ENCODE measurements at regions not wholly inside any gene's neighbourhood (a gene's known extent, or its start where the extent isn't known, plus 50 kb on each side); places are given as distances from the start of the nearest gene placed in this dataset.
"Not testable (repeated sequence)": the region's sequence is repeated elsewhere in the genome, so short reads cannot be mapped to it uniquely, and the experiment has no call there.

- Histone ChIP-seq H3K9me3 (ENCODE audit: control insufficient read depth in 2 of 3, low read length in 3 of 3) (no peaks in the 10 kb centered on the region), H3K4me1 (ENCODE audit: control insufficient read depth in 2 of 2, insufficient read depth in 2 of 2, low read length in 2 of 2) (no peaks in the 10 kb centered on the region), H3K27ac (ENCODE audit: low read depth, low read length) (no peak overlapping the region), H3K36me3 (ENCODE audit: control insufficient read depth in 2 of 3, insufficient read depth in 3 of 3, low read length in 3 of 3) (no peaks in the 10 kb centered on the region), H3K4me3 (ENCODE audit: low read length) (no peak overlapping the region), H3K27me3 (ENCODE audit: control insufficient read depth in 2 of 2, insufficient read depth in 2 of 2, low read length in 2 of 2) (no peaks in the 10 kb centered on the region)
- Mint-ChIP-seq H3K27me3 (peaks cover 0 to 17% (median 0%) of the 10 kb centered on the region in 5 donors), H3K4me3 (no peak overlapping the region), H3K36me3 (no peaks in the 10 kb centered on the region), H3K27ac (no peak overlapping the region), H3K4me1 (no peaks in the 10 kb centered on the region), H3K9me3 (peaks cover 0 to 7% (median 0%) of the 10 kb centered on the region in 11 donors)
- DNase-seq (no peak), ATAC-seq (no peak)
- ChIA-PET POLR2A (no interaction called here), CTCF (no interaction called here)
- intact Hi-C loops (cut with micrococcal nuclease), result no loop called here
Observed at GRCh38 chr2:16381511-16381910, 284.1 kb downstream of the CYRIA start.

GRCh38 chr2:16379901-16380300 lies 285.7 kb downstream of the CYRIA start:
- H3K27me3 ChIP-seq (ENCODE audit: control insufficient read depth in 2 of 2, insufficient read depth in 2 of 2, low read length in 2 of 2); CTCF ChIA-PET; H3K9me3 ChIP-seq (ENCODE audit: control insufficient read depth in 2 of 3, low read length in 3 of 3); H3K4me3 Mint-ChIP-seq; DNase-seq; H3K4me1 ChIP-seq (ENCODE audit: control insufficient read depth in 2 of 2, insufficient read depth in 2 of 2, low read length in 2 of 2); H3K4me1 Mint-ChIP-seq; H3K27ac Mint-ChIP-seq; H3K36me3 ChIP-seq (ENCODE audit: control insufficient read depth in 2 of 3, insufficient read depth in 3 of 3, low read length in 3 of 3); ATAC-seq; H3K9me3 Mint-ChIP-seq; POLR2A ChIA-PET; H3K4me3 ChIP-seq (ENCODE audit: low read length); H3K27ac ChIP-seq (ENCODE audit: low read depth, low read length); H3K36me3 Mint-ChIP-seq; intact Hi-C loops (cut with micrococcal nuclease): not testable (repeated sequence)
- H3K27me3 Mint-ChIP-seq, result peaks cover 0 to 17% (median 0%) of the 10 kb centered on the region in 5 donors

GRCh38 chr2:16379061-16379460 lies 286.6 kb downstream of the CYRIA start:
- H3K4me3 ChIP-seq (ENCODE audit: low read length); H3K36me3 Mint-ChIP-seq; H3K27ac Mint-ChIP-seq; DNase-seq; H3K4me1 ChIP-seq (ENCODE audit: control insufficient read depth in 2 of 2, insufficient read depth in 2 of 2, low read length in 2 of 2); CTCF ChIA-PET; H3K4me1 Mint-ChIP-seq; H3K27me3 ChIP-seq (ENCODE audit: control insufficient read depth in 2 of 2, insufficient read depth in 2 of 2, low read length in 2 of 2); POLR2A ChIA-PET; H3K9me3 Mint-ChIP-seq; intact Hi-C loops (cut with micrococcal nuclease); H3K27ac ChIP-seq (ENCODE audit: low read depth, low read length); H3K4me3 Mint-ChIP-seq; H3K9me3 ChIP-seq (ENCODE audit: control insufficient read depth in 2 of 3, low read length in 3 of 3); H3K36me3 ChIP-seq (ENCODE audit: control insufficient read depth in 2 of 3, insufficient read depth in 3 of 3, low read length in 3 of 3); ATAC-seq: not testable (repeated sequence)
- peaks cover 0 to 18% (median 0%) of the 10 kb centered on the region in 5 donors for H3K27me3 Mint-ChIP-seq

DNA sequence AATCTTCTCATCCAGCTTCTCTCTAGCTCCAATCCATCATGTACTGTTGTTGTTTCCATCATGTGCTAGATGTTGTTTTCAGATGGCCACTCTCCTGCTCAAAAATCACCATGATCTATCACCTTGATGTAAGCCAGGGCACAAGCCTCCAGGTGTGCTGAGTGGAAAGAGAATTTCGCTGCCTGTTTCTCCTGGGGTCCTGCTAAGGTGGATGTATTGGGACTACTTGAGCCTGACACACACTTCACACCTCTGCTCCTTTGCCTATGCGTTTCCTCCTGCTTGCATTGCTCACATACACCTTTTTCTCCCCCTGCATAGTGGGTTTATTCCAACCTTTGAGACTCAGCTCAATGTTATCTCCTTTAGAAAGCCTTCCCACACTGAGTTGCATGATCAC lies 287.6 kb downstream of the CYRIA start:
- Mint-ChIP-seq H3K36me3 (no peaks in the 10 kb centered on the region), H3K27me3 (peaks cover 0 to 18% (median 0%) of the 10 kb centered on the region in 5 donors), H3K4me1 (no peaks in the 10 kb centered on the region), H3K4me3 (no peak overlapping the region), H3K9me3 (peaks cover 0 to 6% (median 0%) of the 10 kb centered on the region in 11 donors), H3K27ac (no peak overlapping the region)
- POLR2A ChIA-PET, result no interaction called here
- Histone ChIP-seq H3K36me3 (ENCODE audit: control insufficient read depth in 2 of 3, insufficient read depth in 3 of 3, low read length in 3 of 3) (no peaks in the 10 kb centered on the region), H3K27ac (ENCODE audit: low read depth, low read length) (no peak overlapping the region), H3K27me3 (ENCODE audit: control insufficient read depth in 2 of 2, insufficient read depth in 2 of 2, low read length in 2 of 2) (no peaks in the 10 kb centered on the region), H3K4me1 (ENCODE audit: control insufficient read depth in 2 of 2, insufficient read depth in 2 of 2, low read length in 2 of 2) (no peaks in the 10 kb centered on the region), H3K4me3 (ENCODE audit: low read length) (no peak overlapping the region), H3K9me3 (ENCODE audit: control insufficient read depth in 2 of 3, low read length in 3 of 3) (no peaks in the 10 kb centered on the region)
- no peak for ATAC-seq
- CTCF ChIA-PET, result no interaction called here
- no peak for DNase-seq
- intact Hi-C loops (cut with micrococcal nuclease), result no loop called here

DNA sequence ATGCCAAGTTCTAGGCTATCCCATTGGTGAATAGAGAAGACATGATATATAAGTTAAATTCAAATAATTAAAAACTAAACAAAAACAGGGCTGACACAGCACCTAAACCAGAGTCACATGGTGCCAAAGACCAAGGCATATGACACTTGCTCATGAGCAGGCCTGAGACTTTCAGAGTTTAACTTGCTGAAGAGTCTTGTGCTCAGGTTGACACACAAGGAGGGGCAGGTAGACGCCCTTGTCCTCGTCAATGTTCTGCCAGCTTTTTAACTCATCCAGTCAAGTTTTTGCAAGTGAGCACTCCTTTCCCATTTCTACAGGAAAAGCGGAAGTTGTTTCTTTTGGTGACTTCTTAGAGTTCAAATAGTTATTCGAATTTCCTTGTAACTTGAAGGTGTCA lies 289.7 kb downstream of the CYRIA start:
- Histone ChIP-seq H3K27ac (ENCODE audit: low read depth, low read length) (no peak overlapping the region), H3K27me3 (ENCODE audit: control insufficient read depth in 2 of 2, insufficient read depth in 2 of 2, low read length in 2 of 2) (no peaks in the 10 kb centered on the region), H3K36me3 (ENCODE audit: control insufficient read depth in 2 of 3, insufficient read depth in 3 of 3, low read length in 3 of 3) (no peaks in the 10 kb centered on the region), H3K4me3 (ENCODE audit: low read length) (no peak overlapping the region), H3K4me1 (ENCODE audit: control insufficient read depth in 2 of 2, insufficient read depth in 2 of 2, low read length in 2 of 2) (no peaks in the 10 kb centered on the region), H3K9me3 (ENCODE audit: control insufficient read depth in 2 of 3, low read length in 3 of 3) (no peaks in the 10 kb centered on the region)
- Mint-ChIP-seq H3K4me1 (no peaks in the 10 kb centered on the region), H3K27me3 (peaks cover 0 to 10% (median 0%) of the 10 kb centered on the region in 5 donors), H3K4me3 (no peak overlapping the region), H3K36me3 (no peaks in the 10 kb centered on the region), H3K27ac (no peak overlapping the region), H3K9me3 (peaks cover 0 to 4% (median 0%) of the 10 kb centered on the region in 11 donors)
- ChIA-PET CTCF (no interaction called here), POLR2A (no interaction called here)
- ATAC-seq (no peak), DNase-seq (no peak)
- intact Hi-C loops (cut with micrococcal nuclease), result no loop called here

- POLR2A ChIA-PET, result no interaction called here
- peaks cover 0 to 4% (median 0%) of the 10 kb centered on the region in 11 donors for H3K9me3 Mint-ChIP-seq
- no peaks in the 10 kb centered on the region for H3K36me3 Mint-ChIP-seq
- H3K27me3 ChIP-seq (ENCODE audit: control insufficient read depth in 2 of 2, insufficient read depth in 2 of 2, low read length in 2 of 2), result no peaks in the 10 kb centered on the region
- no peak overlapping the region for H3K4me3 Mint-ChIP-seq
- CTCF ChIA-PET, result no interaction called here
- H3K27me3 Mint-ChIP-seq, result peaks cover 0 to 10% (median 0%) of the 10 kb centered on the region in 5 donors
- DNase-seq (no peak), ATAC-seq (no peak)
- no peak overlapping the region for H3K27ac Mint-ChIP-seq
- no peaks in the 10 kb centered on the region for H3K9me3 ChIP-seq (ENCODE audit: control insufficient read depth in 2 of 3, low read length in 3 of 3)
- intact Hi-C loops (cut with micrococcal nuclease), result no loop called here
- no peak overlapping the region for H3K4me3 ChIP-seq (ENCODE audit: low read length)
- H3K4me1 ChIP-seq (ENCODE audit: control insufficient read depth in 2 of 2, insufficient read depth in 2 of 2, low read length in 2 of 2), result no peaks in the 10 kb centered on the region
- no peaks in the 10 kb centered on the region for H3K36me3 ChIP-seq (ENCODE audit: control insufficient read depth in 2 of 3, insufficient read depth in 3 of 3, low read length in 3 of 3)
- H3K4me1 Mint-ChIP-seq, result no peaks in the 10 kb centered on the region
- no peak overlapping the region for H3K27ac ChIP-seq (ENCODE audit: low read depth, low read length)
Observed at GRCh38 chr2:16375351-16375750, 290.3 kb downstream of the CYRIA start.

DNA sequence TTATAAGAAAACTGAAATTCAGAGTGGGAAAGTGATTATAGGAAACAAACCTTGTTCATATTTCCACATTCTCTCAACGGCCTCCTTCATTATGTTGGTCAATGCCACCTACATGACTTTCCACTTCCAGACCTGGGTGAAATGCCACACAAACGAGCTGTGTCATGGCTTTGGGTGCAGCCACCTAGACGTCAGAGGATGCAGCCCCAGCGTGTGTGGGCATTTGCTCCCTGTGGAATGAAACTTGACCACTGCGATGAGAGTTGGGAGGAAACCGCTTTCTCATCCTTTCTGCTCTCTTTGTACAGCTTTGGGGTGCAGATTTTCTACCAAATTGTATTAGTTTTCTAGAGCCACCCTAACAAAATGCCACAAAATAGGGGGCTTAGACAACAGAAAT lies 291.0 kb downstream of the CYRIA start:
- H3K9me3 Mint-ChIP-seq, result peaks cover 0 to 4% (median 0%) of the 10 kb centered on the region in 11 donors
- Histone ChIP-seq H3K4me1 (ENCODE audit: control insufficient read depth in 2 of 2, insufficient read depth in 2 of 2, low read length in 2 of 2) (no peaks in the 10 kb centered on the region), H3K27ac (ENCODE audit: low read depth, low read length) (no peak overlapping the region), H3K4me3 (ENCODE audit: low read length) (no peak overlapping the region), H3K36me3 (ENCODE audit: control insufficient read depth in 2 of 3, insufficient read depth in 3 of 3, low read length in 3 of 3) (no peaks in the 10 kb centered on the region), H3K27me3 (ENCODE audit: control insufficient read depth in 2 of 2, insufficient read depth in 2 of 2, low read length in 2 of 2) (no peaks in the 10 kb centered on the region), H3K9me3 (ENCODE audit: control insufficient read depth in 2 of 3, low read length in 3 of 3) (no peaks in the 10 kb centered on the region)
- no peak overlapping the region for H3K4me3 Mint-ChIP-seq
- no peak overlapping the region for H3K27ac Mint-ChIP-seq
- peaks cover 0 to 10% (median 0%) of the 10 kb centered on the region in 5 donors for H3K27me3 Mint-ChIP-seq
- H3K36me3 Mint-ChIP-seq, result no peaks in the 10 kb centered on the region
- no peaks in the 10 kb centered on the region for H3K4me1 Mint-ChIP-seq
- ChIA-PET POLR2A (no interaction called here), CTCF (no interaction called here)
- DNase-seq (no peak), ATAC-seq (no peak)
- intact Hi-C loops (cut with micrococcal nuclease), result no loop called here

Measured in naive thymus-derived CD4-positive, alpha-beta T cell (primary cell).